ENCODE measurements at regions not wholly inside any gene's neighbourhood (a gene's known extent, or its start where the extent isn't known, plus 50 kb on each side); places are given as distances from the start of the nearest gene placed in this dataset.

DNA sequence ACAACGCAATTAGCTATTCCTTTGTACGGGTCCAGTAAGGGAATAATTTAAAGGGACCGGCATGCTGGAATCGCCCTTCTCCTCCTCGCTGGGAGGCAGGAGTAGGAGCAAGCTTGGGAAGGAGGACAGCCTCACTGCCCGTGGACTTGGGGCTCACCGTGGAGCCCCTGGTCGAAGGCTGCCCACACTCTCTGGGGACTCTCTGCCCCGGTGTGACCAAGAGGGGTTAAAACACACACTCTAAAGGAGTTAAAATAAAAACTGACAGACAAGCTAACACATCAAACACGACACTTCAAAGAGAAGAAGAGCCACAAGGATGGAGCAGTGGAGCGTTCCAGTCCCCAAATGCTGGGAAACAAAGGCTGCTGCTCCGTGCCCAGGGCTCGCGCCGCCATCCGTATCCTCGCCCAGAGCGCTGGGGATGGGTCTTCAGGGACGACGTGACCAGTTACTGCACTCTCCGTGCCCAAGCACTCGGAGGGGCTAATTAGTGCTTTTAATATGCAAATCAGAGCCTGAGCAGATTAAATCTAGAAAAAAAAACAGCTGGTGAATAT is 123.3 kb downstream of the PAPOLA start:
- TF ChIP-seq, protein P1, sequence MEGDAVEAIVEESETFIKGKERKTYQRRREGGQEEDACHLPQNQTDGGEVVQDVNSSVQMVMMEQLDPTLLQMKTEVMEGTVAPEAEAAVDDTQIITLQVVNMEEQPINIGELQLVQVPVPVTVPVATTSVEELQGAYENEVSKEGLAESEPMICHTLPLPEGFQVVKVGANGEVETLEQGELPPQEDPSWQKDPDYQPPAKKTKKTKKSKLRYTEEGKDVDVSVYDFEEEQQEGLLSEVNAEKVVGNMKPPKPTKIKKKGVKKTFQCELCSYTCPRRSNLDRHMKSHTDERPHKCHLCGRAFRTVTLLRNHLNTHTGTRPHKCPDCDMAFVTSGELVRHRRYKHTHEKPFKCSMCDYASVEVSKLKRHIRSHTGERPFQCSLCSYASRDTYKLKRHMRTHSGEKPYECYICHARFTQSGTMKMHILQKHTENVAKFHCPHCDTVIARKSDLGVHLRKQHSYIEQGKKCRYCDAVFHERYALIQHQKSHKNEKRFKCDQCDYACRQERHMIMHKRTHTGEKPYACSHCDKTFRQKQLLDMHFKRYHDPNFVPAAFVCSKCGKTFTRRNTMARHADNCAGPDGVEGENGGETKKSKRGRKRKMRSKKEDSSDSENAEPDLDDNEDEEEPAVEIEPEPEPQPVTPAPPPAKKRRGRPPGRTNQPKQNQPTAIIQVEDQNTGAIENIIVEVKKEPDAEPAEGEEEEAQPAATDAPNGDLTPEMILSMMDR (conservative IDR thresholded peaks at IDR 0.05 in 1 of 2, IDR thresholded peaks at IDR 0.05 in 1 of 2; ENCODE audit: extremely low read depth in 1 of 2, insufficient read depth in 1 of 2, low read depth in 1 of 2, low read length in 2 of 2), result no peak
- no peak for TF ChIP-seq EZH2 (IDR thresholded peaks at IDR 0.05; ENCODE audit: borderline replicate concordance, low read length)

Data from mammary epithelial cell (primary cell).